PC-9 (cell line): ENCODE measurements at regions not wholly inside any gene's neighbourhood (a gene's known extent, or its start where the extent isn't known, plus 50 kb on each side); places are given as distances from the start of the nearest gene placed in this dataset.

Experiments
- BruUV-seq: library from RNA; stranded (reverse); fragments of 400-500 nt; replicated peaks from 2 replicates; lab custom pipeline; 2021; lab: Mats Ljungman, UMichigan
- CTCF ChIA-PET: fragments of 300-600 bp; sonication (Branson Sonifier 250); formaldehyde crosslinking; loops from one replicate; lab custom pipeline; 2022; ENCODE audit warnings: antibody characterized with exemption; lab: Charles Lee
- POLR2A ChIA-PET: fragments of 300-600 bp; sonication (Branson Sonifier 250); formaldehyde crosslinking; loops from one replicate; lab custom pipeline; 2022; ENCODE audit warnings: antibody characterized with exemption; ENCODE audit not compliant: unreplicated experiment; lab: Charles Lee
- DNase-seq, 2 experiments: peaks; one replicate each; pipeline versions ENCODE4 v3.0.0 to v3.0.0-alpha.2; 2015 to 2022; ENCODE audit warnings: mixed read lengths in 1 of 2
- H2AFZ ChIP-seq: fragments of 200-600 bp; sonication (generic); 2 replicates; pipeline ENCODE4 v1.8.1; 2017; ENCODE audit warnings: antibody characterized with exemption
- H3F3A ChIP-seq: fragments of 200-600 bp; sonication (generic); 2 replicates; pipeline ENCODE4 v1.8.1; 2017; ENCODE audit warnings: antibody characterized with exemption, mild to moderate bottlenecking, low read depth; ENCODE audit not compliant: insufficient read depth
- H3K27ac ChIP-seq: fragments of 200-600 bp; sonication (generic); 2 replicates; pipeline ENCODE4 v1.6.1; 2016; ENCODE audit warnings: mixed run types
- H3K27me3 ChIP-seq: fragments of 200-600 bp; sonication (generic); 2 replicates; pipeline ENCODE4 v1.6.1; 2016; ENCODE audit warnings: low read depth, mixed run types; ENCODE audit not compliant: insufficient read depth
- H3K36me3 ChIP-seq: fragments of 200-600 bp; sonication (generic); 2 replicates; pipeline ENCODE4 v1.6.1; 2016; ENCODE audit warnings: low read depth, mixed run types
- H3K4me1 ChIP-seq: fragments of 200-600 bp; sonication (generic); replicated peaks from 2 replicates; pipeline ENCODE4 v1.6.1; 2016; ENCODE audit warnings: mixed run types; ENCODE audit not compliant: insufficient read depth
- H3K4me2 ChIP-seq: fragments of 200-600 bp; sonication (generic); 2 replicates; pipeline ENCODE4 v1.6.1; 2017; ENCODE audit warnings: mixed run types
- H3K4me3 ChIP-seq: fragments of 200-600 bp; sonication (generic); 2 replicates; pipeline ENCODE4 v1.6.1; 2016; ENCODE audit warnings: mixed run types
- H3K79me2 ChIP-seq: fragments of 200-600 bp; sonication (generic); 2 replicates; pipeline ENCODE4 v1.6.1; 2017; ENCODE audit warnings: low read depth, mixed run types
- H3K9me2 ChIP-seq: fragments of 200-600 bp; sonication (generic); 2 replicates; pipeline ENCODE4 v1.8.1; 2017; ENCODE audit warnings: mild to moderate bottlenecking; ENCODE audit not compliant: insufficient read depth
- H3K9me3 ChIP-seq: fragments of 200-600 bp; sonication (generic); 2 replicates; pipeline ENCODE4 v1.8.1; 2016; ENCODE audit warnings: low read depth; ENCODE audit not compliant: insufficient read depth
- H4K20me1 ChIP-seq: fragments of 200-600 bp; sonication (generic); 2 replicates; pipeline ENCODE4 v1.8.1; 2017; ENCODE audit not compliant: insufficient read depth
- CTCF ChIP-seq: fragments of 200-600 bp; sonication (generic); conservative IDR thresholded peaks from 2 replicates; pipeline ENCODE4 v1.6.1; 2017; ENCODE audit warnings: mixed run types, antibody characterized with exemption, mild to moderate bottlenecking, moderate library complexity
- EZH2 ChIP-seq: fragments of 200-600 bp; sonication (generic); IDR thresholded peaks from 2 replicates; pipeline ENCODE4 v1.8.0; 2017; ENCODE audit warnings: antibody characterized with exemption, low read depth
- intact Hi-C: fragments of 100-400 bp; cut with micrococcal nuclease; formaldehyde crosslinking; loops from one replicate; pipeline ENCODE4 v1.10.0; 2022; ENCODE audit not compliant: unreplicated experiment

- ChIA-PET POLR2A (no interaction called here), CTCF (no interaction called here)
- H3K4me3 ChIP-seq = no peak overlapping the region
- BruUV-seq = no TSS peak
- H3K9me3 ChIP-seq = no peaks in the 10 kb centered on the region
- no peak overlapping the region for H3K4me2 ChIP-seq
- H3K79me2 ChIP-seq = no peaks in the 10 kb centered on the region
- no peaks in the 10 kb centered on the region for H3K9me2 ChIP-seq
- no peaks in the 10 kb centered on the region for H3K36me3 ChIP-seq
- no peaks in the 10 kb centered on the region for H3K27me3 ChIP-seq
- intact Hi-C loops = no loop called here
- no peak for DNase-seq
- H3K4me1 ChIP-seq = no peaks in the 10 kb centered on the region
- TF ChIP-seq CTCF (no peak), EZH2 (no peak)
- H3F3A ChIP-seq = no peaks in the 10 kb centered on the region
- no peak overlapping the region for H3K27ac ChIP-seq
- H2AFZ ChIP-seq = no peak overlapping the region
- no peaks in the 10 kb centered on the region for H4K20me1 ChIP-seq
Observed at GRCh38 chr9:543478-543877, 298.0 kb upstream of the DMRT1 start.

GRCh38 chr9:545480-545879 lies 296.0 kb upstream of the DMRT1 start:
- Histone ChIP-seq H3F3A (no peaks in the 10 kb centered on the region), H3K27me3 (no peaks in the 10 kb centered on the region), H3K4me2 (no peak overlapping the region), H3K4me1 (no peaks in the 10 kb centered on the region), H4K20me1 (no peaks in the 10 kb centered on the region), H3K9me2 (no peaks in the 10 kb centered on the region), H3K4me3 (no peak overlapping the region), H2AFZ (no peak overlapping the region), H3K36me3 (no peaks in the 10 kb centered on the region), H3K27ac (no peak overlapping the region), H3K9me3 (no peaks in the 10 kb centered on the region), H3K79me2 (no peaks in the 10 kb centered on the region)
- BruUV-seq = no TSS peak
- no peak for DNase-seq
- TF ChIP-seq EZH2 (no peak), CTCF (no peak)
- POLR2A ChIA-PET = no interaction called here
- intact Hi-C loops = no loop called here
- CTCF ChIA-PET = interaction anchor here (0.7 kb wide), 1 partner anchor 9 kb away, joined by 10 read pairs; no protein-coding TSS in a partner anchor

GRCh38 chr9:546235-546634 lies 295.3 kb upstream of the DMRT1 start:
- Histone ChIP-seq H3K79me2 (no peaks in the 10 kb centered on the region), H3K4me2 (no peak overlapping the region), H3K9me2 (no peaks in the 10 kb centered on the region), H3K27ac (no peak overlapping the region), H3K9me3 (no peaks in the 10 kb centered on the region), H3K4me3 (no peak overlapping the region), H3K4me1 (no peaks in the 10 kb centered on the region), H3F3A (no peaks in the 10 kb centered on the region), H4K20me1 (no peaks in the 10 kb centered on the region), H3K27me3 (no peaks in the 10 kb centered on the region), H3K36me3 (no peaks in the 10 kb centered on the region), H2AFZ (no peak overlapping the region)
- intact Hi-C loops = no loop called here
- BruUV-seq = no TSS peak
- CTCF ChIA-PET = interaction anchor here (0.6 kb wide), 1 partner anchor 59 kb away, joined by 3 read pairs; no protein-coding TSS in a partner anchor
- POLR2A ChIA-PET = interaction anchor here (0.6 kb wide), 1 partner anchor 131 kb away, joined by 4 read pairs; no protein-coding TSS in a partner anchor
- no peak for DNase-seq
- TF ChIP-seq EZH2 (no peak), CTCF (no peak)
